ENCODE measurements at regions not wholly inside any gene's neighbourhood (a gene's known extent, or its start where the extent isn't known, plus 50 kb on each side); places are given as distances from the start of the nearest gene placed in this dataset.
A peak's percentile ranks its signal among the peaks of the same experiment; 100 is the strongest.
"Not testable (repeated sequence)": the region's sequence is repeated elsewhere in the genome, so short reads cannot be mapped to it uniquely, and the experiment has no call there.

- DNase-seq (ENCODE audit: low read depth, low spot score): no peak
Measured at GRCh38 chr10:124245806-124246440, 152.5 kb upstream of the CHST15 start.

GRCh38 chr10:124245191-124245590 lies 151.8 kb upstream of the CHST15 start:
- DNase-seq (ENCODE audit: low read depth, low spot score): no peak

GRCh38 chr10:124244256-124244877 lies 151.0 kb upstream of the CHST15 start:
- no peak for DNase-seq (ENCODE audit: low read depth, low spot score)

- no peak for DNase-seq (ENCODE audit: low read depth, low spot score)
Measured at GRCh38 chr10:124243702-124244121, 150.3 kb upstream of the CHST15 start.

GRCh38 chr10:124242791-124243190 lies 149.4 kb upstream of the CHST15 start:
- no peak for DNase-seq (ENCODE audit: low read depth, low spot score)

- no peak for DNase-seq (ENCODE audit: low read depth, low spot score)
Measured at GRCh38 chr10:124242365-124242764, 149.0 kb upstream of the CHST15 start.

- DNase-seq (ENCODE audit: low read depth, low spot score): not testable (repeated sequence)
Measured at GRCh38 chr10:124241510-124241909, 148.1 kb upstream of the CHST15 start.

- DNase-seq (ENCODE audit: low read depth, low spot score): no peak
Measured at GRCh38 chr10:124240839-124241291, 147.5 kb upstream of the CHST15 start.

- DNase-seq (ENCODE audit: low read depth, low spot score): no peak
Measured at GRCh38 chr10:124239696-124240095, 146.3 kb upstream of the CHST15 start.

- DNase-seq (ENCODE audit: low read depth, low spot score): no peak
Measured at GRCh38 chr10:124239134-124239533, 145.7 kb upstream of the CHST15 start.

GRCh38 chr10:124238367-124238766 lies 145.0 kb upstream of the CHST15 start:
- no peak for DNase-seq (ENCODE audit: low read depth, low spot score)

GRCh38 chr10:124237282-124237961 lies 144.0 kb upstream of the CHST15 start:
- no peak for DNase-seq (ENCODE audit: low read depth, low spot score)

GRCh38 chr10:124236816-124237215 lies 143.4 kb upstream of the CHST15 start:
- no peak for DNase-seq (ENCODE audit: low read depth, low spot score)

- no peak for DNase-seq (ENCODE audit: low read depth, low spot score)
Measured at GRCh38 chr10:124236136-124236535, 142.7 kb upstream of the CHST15 start.

GRCh38 chr10:124235232-124235631 lies 141.8 kb upstream of the CHST15 start:
- DNase-seq (ENCODE audit: low read depth, low spot score): no peak

- DNase-seq (ENCODE audit: low read depth, low spot score): no peak
Measured at GRCh38 chr10:124233546-124234138, 140.2 kb upstream of the CHST15 start.

GRCh38 chr10:124232686-124233545 lies 139.5 kb upstream of the CHST15 start:
- no peak for DNase-seq (ENCODE audit: low read depth, low spot score)

- peak; percentile 11 for DNase-seq (ENCODE audit: low read depth, low spot score)
Measured at GRCh38 chr10:124231168-124232155, 138.1 kb upstream of the CHST15 start.

GRCh38 chr10:124230635-124231167 lies 137.3 kb upstream of the CHST15 start:
- no peak for DNase-seq (ENCODE audit: low read depth, low spot score)
